K562 (cell line): ENCODE measurements at regions not wholly inside any gene's neighbourhood (a gene's known extent, or its start where the extent isn't known, plus 50 kb on each side); places are given as distances from the start of the nearest gene placed in this dataset.
A peak's percentile ranks its signal among the peaks of the same experiment; 100 is the strongest.

Experiments used
- IRF9 ChIP-seq: fragments of 450-650 bp; IDR thresholded peaks from 2 replicates; pipeline ENCODE4 v1.6.1; 2016; ENCODE audit warnings: missing biosample characterization, missing genetic modification characterization
- KAT2B ChIP-seq: IDR thresholded peaks from one replicate; pipeline ENCODE4 v1.6.1; 2012; ENCODE audit warnings: low read depth, mild to moderate bottlenecking, control low read depth, inconsistent platforms, low read length, moderate library complexity
- POLR2AphosphoS5 ChIP-seq: IDR thresholded peaks from 2 replicates; pipeline ENCODE4 v1.6.1; 2011; ENCODE audit warnings: mild to moderate bottlenecking, low read depth, low read length, moderate library complexity; ENCODE audit not compliant: control insufficient read depth, insufficient read depth
- PRDM10 ChIP-seq: fragments of 450-650 bp; IDR thresholded peaks from 2 replicates; pipeline ENCODE4 v1.6.1; 2018; ENCODE audit not compliant: partially characterized antibody
- SPI1 ChIP-seq: IDR thresholded peaks from 2 replicates; pipeline ENCODE4 v1.6.1; 2011; ENCODE audit warnings: low read depth, low read length, control low read depth, borderline replicate concordance
- ZNF318 ChIP-seq, 2 experiments: fragments of 450-650 bp; IDR thresholded peaks; 2 replicates each; pipeline ENCODE4 v1.6.1; 2016; ENCODE audit warnings: mild to moderate bottlenecking in 2 of 2, borderline replicate concordance in 1 of 2, low read depth in 1 of 2, moderate library complexity in 1 of 2
- TF ChIP-seq, protein P1 (sequence below): fragments of 200-800 bp; sonication (Bioruptor generic); IDR thresholded peaks from 2 replicates; pipeline ENCODE4 v1.6.1; 2016; ENCODE audit warnings: missing genetic modification characterization, missing compliant biosample characterization

DNA sequence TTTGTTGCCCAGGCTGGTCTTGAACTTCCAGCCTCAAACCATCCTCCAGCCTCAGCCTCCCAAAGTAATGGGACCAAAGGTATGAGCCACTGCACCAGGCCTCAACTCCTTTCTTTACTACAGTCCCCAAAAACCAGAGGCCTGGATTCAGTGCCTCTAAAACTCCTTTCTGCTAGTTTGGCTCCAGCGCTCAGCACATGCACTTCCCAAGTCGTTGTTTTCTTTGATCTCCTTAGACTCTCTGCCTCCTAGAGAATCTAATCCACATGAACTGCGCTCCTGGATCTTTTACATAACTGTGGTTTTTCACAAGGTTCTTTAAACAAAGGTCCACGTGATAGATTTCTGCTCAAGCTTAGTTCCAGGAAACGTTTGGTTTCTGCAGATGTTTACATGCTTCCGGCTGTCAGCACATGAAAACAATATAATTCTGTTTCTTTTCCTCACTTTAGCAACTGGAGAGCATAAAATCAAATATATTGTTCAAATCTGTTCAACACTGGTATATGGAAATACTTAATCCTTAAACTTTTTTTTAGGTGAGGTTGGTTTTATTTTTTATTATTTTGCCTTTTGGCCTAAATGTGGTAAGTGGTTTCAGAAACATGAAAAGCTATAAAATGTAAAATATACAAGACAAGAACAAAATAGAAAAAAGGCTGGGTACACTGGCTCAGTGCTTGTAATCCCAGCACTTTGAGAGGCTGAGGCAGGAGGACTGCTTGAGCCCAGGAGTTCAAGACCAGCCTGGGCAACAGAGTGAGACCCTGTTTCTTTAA lies 270.5 kb upstream of the MKLN1 start (continued):
- TF ChIP-seq, protein P1, sequence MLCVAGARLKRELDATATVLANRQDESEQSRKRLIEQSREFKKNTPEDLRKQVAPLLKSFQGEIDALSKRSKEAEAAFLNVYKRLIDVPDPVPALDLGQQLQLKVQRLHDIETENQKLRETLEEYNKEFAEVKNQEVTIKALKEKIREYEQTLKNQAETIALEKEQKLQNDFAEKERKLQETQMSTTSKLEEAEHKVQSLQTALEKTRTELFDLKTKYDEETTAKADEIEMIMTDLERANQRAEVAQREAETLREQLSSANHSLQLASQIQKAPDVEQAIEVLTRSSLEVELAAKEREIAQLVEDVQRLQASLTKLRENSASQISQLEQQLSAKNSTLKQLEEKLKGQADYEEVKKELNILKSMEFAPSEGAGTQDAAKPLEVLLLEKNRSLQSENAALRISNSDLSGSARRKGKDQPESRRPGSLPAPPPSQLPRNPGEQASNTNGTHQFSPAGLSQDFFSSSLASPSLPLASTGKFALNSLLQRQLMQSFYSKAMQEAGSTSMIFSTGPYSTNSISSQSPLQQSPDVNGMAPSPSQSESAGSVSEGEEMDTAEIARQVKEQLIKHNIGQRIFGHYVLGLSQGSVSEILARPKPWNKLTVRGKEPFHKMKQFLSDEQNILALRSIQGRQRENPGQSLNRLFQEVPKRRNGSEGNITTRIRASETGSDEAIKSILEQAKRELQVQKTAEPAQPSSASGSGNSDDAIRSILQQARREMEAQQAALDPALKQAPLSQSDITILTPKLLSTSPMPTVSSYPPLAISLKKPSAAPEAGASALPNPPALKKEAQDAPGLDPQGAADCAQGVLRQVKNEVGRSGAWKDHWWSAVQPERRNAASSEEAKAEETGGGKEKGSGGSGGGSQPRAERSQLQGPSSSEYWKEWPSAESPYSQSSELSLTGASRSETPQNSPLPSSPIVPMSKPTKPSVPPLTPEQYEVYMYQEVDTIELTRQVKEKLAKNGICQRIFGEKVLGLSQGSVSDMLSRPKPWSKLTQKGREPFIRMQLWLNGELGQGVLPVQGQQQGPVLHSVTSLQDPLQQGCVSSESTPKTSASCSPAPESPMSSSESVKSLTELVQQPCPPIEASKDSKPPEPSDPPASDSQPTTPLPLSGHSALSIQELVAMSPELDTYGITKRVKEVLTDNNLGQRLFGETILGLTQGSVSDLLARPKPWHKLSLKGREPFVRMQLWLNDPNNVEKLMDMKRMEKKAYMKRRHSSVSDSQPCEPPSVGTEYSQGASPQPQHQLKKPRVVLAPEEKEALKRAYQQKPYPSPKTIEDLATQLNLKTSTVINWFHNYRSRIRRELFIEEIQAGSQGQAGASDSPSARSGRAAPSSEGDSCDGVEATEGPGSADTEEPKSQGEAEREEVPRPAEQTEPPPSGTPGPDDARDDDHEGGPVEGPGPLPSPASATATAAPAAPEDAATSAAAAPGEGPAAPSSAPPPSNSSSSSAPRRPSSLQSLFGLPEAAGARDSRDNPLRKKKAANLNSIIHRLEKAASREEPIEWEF (CRISPR knock-in tag), result no peak
- 0 out of 4 replicates have a peak, but pooled peaks of 1 of the 2 experiments have one; percentile 47 for TF ChIP-seq ZNF318 (IDR thresholded peaks at IDR 0.05; ENCODE audit: borderline replicate concordance in 1 of 2, low read depth in 1 of 2)
- no peak for TF ChIP-seq PRDM10
- no peak for TF ChIP-seq POLR2AphosphoS5
- TF ChIP-seq IRF9, result no peak
- TF ChIP-seq KAT2B, result no peak
- no peak for TF ChIP-seq SPI1
- TF ChIP-seq, all 486 proteins: peak for 17
